NCI-H748 (cell line): ENCODE measurements at regions not wholly inside any gene's neighbourhood (a gene's known extent, or its start where the extent isn't known, plus 50 kb on each side); places are given as distances from the start of the nearest gene placed in this dataset.

Experiments used
- DNase-seq: peaks from one replicate; lab custom pipeline; 2025; ENCODE audit not compliant: unreplicated experiment; lab: John Stamatoyannopoulos, UW

DNA sequence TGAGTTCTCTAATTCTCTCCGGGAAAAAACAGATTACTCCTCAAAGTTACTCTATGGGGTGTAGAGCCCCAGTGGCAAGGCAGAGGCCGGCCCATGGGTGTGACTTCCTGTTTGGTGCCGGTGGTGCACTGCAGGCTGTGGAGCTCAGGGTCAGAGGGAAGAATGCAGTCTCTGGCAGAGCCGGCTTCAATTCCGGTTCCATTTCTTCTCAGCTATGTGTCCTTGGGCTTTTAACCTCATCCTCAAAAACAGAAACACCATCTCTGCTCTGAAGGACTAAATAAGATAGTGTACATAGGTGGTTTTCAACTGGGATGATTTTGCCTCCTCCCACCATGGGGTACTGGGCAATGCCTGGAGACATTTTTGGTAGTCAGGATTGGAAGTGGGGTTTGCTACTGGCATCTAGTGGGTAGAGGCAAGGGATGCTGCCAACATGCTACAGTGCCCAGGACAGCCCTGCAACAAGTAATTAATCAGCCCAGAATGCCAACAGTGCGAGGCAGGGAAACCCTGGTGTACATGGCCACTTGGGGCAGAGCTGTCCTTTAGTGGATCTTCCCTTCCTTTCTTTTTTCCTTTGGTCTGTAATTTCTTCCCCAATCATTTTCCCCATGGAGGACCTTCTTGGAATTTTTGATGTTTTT, 81.2 kb downstream of the INSIG2 start:
- DNase-seq, result no peak

DNA sequence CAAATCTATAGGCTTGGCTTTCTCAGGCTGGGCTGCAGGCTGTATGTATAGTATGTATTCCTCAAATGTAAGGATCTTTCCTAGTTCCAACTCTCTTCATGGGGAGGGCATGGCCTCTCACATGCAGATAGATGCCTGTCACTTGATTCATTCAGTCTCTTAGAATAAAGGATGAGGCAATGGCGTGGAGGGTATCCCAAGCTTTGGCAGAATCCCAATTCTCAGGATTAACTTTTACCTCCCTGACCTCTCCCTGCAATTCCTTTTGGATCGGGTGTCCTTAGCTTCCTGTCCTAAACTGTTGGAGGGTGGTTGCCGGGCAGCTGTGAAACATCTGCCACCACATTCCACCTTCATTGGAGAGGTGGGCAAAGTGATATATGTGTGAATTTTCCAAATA, 80.3 kb downstream of the INSIG2 start:
- no peak for DNase-seq

GRCh38 chr2:118167026-118167425, 78.8 kb downstream of the INSIG2 start:
- DNase-seq, result no peak

DNA sequence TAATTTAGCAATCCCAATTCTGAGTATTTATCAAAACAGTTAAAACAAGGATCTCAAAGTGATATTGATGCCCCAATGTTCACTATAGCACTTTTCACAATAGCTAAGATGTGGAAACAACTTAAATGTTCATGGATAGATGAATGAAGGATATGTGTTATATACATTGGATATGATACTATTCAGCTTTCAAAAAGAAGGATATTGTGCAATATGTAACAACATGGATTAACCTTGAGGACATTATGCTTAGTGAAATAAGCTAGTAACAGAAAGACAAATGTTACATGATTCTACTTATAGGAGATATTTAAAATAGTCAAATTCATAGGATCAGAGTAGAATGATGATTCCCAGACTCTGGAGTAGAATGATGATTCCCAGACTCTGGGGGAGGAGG, 78.0 kb downstream of the INSIG2 start:
- no peak for DNase-seq

GRCh38 chr2:118165595-118165994, 77.3 kb downstream of the INSIG2 start:
- DNase-seq, result no peak
